ENCODE measurements at regions not wholly inside any gene's neighbourhood (a gene's known extent, or its start where the extent isn't known, plus 50 kb on each side); places are given as distances from the start of the nearest gene placed in this dataset.

GRCh38 chr17:34201767-34202166, 53.3 kb upstream of the CCL2 start:
- peak; percentile 45 to 50 for ATAC-seq

GRCh38 chr17:34203018-34203638, 52.0 kb upstream of the CCL2 start:
- no peak for ATAC-seq

- no peak for ATAC-seq
Measured at GRCh38 chr17:34204402-34204801, 50.7 kb upstream of the CCL2 start.
